AG10803 (cell line): ENCODE measurements at regions not wholly inside any gene's neighbourhood (a gene's known extent, or its start where the extent isn't known, plus 50 kb on each side); places are given as distances from the start of the nearest gene placed in this dataset.
"Not testable (repeated sequence)": the region's sequence is repeated elsewhere in the genome, so short reads cannot be mapped to it uniquely, and the experiment has no call there.

ENCODE experiments used
- DNase-seq: peaks from one replicate; pipeline ENCODE4 v3.0.0; 2010; ENCODE audit warnings: low read depth
- H3K4me3 ChIP-seq: 2 replicates; pipeline ENCODE4 v1.5.1; 2011; ENCODE audit warnings: mild to moderate bottlenecking, low read length, control low read depth
- TF ChIP-seq, protein P1 (sequence below): conservative IDR thresholded peaks from 2 replicates; pipeline ENCODE4 v1.5.1; 2011; ENCODE audit warnings: mild to moderate bottlenecking, low read length, control low read depth, inconsistent platforms

DNA sequence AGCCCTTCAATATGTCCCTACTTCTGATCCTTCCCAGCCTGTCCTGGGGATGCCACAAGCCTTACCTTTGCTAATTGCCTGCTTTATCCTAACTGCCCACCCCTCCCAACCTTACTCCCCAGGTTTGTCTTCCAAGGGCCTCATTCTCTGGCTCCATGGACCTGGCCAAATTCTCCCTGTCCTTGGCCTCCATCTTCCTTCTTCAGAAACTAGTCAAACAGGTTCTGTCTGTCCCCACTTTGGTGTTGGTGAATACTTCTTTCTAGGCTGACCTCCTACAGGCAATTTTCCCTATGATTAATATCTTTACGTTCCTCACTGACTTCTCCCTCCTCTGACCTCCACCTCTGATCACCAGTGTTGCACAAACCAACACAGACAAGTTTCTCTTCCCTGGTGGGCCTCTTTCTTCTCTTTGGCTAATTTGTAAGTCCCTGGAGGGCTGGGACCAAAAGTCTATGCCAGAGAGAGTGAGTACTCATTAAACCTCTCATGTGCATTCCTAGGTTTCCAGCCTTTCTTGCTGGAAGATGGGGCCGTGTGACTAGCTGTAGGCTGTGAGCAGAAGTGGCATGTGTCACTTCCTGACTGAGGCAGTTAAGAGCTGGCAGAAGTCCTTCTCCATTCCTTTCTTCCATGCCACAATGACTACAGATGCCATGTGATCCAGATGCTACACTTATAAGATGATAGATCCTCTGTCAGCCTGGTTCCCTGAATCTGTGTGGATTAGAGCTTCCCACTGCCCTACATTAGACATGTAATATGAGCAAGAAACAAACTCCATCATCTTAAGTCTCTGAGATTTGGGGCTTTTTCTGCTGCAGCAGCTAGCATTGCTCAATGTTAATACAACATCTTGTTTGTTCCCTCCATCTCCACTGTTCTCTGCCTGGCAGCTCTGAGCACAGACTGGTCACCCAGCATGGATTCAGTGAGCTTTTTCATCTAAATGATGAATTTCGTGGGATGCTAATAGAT lies 382.7 kb downstream of the RPS24 start:
- DNase-seq: peak; percentile 92
- TF ChIP-seq, protein P1, sequence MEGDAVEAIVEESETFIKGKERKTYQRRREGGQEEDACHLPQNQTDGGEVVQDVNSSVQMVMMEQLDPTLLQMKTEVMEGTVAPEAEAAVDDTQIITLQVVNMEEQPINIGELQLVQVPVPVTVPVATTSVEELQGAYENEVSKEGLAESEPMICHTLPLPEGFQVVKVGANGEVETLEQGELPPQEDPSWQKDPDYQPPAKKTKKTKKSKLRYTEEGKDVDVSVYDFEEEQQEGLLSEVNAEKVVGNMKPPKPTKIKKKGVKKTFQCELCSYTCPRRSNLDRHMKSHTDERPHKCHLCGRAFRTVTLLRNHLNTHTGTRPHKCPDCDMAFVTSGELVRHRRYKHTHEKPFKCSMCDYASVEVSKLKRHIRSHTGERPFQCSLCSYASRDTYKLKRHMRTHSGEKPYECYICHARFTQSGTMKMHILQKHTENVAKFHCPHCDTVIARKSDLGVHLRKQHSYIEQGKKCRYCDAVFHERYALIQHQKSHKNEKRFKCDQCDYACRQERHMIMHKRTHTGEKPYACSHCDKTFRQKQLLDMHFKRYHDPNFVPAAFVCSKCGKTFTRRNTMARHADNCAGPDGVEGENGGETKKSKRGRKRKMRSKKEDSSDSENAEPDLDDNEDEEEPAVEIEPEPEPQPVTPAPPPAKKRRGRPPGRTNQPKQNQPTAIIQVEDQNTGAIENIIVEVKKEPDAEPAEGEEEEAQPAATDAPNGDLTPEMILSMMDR: 0 out of 2 replicates have a peak, but pooled peaks have one; percentile 6
- no peak overlapping the region for H3K4me3 ChIP-seq

DNA sequence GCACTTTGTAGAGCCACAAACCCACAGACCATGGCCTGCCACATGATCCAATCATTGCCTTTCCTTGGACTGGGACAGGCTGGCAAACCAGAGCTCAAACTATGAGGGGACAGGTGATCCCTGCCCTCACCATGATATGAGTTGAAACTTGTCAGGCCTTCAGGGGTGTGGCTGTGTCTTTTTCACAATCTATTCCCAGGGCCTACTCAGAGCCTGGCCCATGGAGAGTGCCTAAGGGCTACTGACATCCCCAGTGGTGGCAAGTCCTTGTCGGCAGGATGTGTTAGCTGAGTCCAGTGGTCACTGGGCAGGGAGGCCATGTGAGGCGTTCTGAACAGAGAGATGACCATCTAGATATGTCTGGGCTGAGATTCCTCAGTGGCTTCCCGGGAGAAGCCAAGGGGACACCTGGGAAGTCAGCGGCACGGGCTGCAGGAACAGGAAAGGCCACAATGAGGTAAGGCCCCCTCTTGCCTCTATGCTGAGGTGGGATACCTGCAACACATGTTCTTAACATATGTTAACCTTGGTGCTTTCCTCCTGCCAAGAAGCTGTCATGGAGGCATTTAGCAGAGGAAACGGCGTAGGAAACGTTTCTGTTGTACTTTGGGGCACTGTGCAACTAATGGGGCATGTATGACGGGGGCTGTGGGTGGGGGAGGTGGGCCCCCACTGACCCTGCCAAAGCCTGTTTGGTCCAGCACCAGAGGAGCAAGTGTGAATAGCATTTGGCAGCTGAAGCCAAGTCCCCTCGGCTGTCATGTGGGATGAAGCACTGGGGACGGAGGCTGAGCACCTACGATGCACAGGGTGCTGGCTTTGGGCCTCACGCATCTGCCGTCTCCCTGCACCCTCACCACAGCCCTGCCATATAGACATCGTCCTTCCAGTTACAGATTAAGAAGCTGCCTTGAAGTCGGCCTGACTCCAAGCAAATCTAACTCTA lies 384.0 kb downstream of the RPS24 start:
- no peak for DNase-seq
- TF ChIP-seq, protein P1: no peak

DNA sequence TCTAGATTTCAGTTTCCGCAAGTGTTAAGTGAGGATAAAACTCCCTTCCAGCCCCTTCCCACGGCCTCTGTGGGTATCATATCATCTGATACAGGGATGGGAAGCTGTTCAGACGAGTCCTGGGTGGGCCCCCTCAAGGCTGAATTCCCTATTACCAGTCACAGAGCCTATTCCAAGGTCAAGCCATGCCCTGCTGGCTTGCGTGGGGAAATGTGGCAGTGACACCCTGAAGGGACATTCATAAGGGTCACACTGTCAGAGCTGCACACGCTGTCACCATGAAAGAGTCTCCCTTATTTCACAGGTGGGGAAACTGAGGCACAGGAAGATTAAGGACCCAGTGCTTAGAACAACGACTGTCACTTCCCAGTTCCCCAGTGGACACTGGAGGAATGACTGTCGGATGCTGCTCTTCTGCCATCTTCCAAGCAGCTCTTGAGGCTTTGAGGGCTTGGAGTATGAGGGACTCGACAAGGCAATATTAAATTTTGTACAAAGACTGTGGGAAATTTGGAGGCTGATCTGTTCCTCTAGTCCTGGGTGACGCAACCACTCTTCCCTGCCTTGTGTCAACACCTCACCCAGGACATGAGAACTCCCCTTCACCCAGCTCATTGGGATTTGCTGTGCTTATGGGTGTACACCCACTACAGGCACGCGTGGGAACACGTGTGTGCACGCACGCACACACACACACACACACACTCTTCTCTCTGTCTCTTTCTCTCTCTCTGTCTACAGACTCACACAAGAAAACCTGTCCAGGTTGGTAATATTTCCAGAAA lies 386.0 kb downstream of the RPS24 start:
- TF ChIP-seq, protein P1: no peak
- no peak overlapping the region for H3K4me3 ChIP-seq
- no peak for DNase-seq

More for the DNA sequence above, 384.0 kb downstream of the RPS24 start:
- H3K4me3 ChIP-seq: no peak overlapping the region

DNA sequence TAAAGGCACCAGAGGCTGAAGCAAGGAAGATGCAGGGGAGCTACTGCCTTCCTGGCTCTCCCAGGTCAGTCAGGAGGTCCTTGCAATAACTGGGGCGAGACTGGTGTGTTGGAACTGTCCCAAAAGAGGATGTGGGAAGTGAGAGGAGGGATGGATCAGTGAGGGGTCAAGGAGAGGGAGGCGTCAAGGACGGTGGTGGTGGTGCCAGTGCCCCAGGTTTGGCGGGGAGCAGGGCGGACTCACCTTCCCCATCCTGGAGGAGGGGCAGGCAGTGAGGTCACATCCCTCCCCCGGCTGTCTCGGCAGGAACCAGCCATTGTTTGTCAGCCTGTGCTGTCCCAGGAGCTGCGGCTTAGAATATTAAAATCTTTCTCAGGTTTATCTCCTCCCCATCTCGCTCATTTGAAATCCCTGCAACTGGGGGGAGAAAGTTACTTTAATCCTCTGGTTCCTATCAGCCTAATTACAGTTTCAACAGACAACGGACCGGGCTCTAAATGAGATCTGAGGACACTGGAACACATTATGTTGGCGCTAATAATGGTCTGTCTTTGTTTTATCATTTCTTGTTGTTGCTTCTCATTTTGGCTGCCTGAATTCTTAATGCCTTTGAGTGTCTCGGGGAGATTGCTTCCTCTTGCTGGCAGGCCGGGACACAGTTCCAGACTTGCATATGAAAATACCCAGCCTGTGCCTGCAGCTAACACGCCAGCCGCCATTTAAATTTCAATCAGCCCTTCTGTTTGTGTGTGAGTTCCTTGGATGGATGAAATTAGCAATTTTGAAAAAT lies 387.5 kb downstream of the RPS24 start:
- H3K4me3 ChIP-seq: no peak overlapping the region
- TF ChIP-seq, protein P1: no peak
- no peak for DNase-seq

DNA sequence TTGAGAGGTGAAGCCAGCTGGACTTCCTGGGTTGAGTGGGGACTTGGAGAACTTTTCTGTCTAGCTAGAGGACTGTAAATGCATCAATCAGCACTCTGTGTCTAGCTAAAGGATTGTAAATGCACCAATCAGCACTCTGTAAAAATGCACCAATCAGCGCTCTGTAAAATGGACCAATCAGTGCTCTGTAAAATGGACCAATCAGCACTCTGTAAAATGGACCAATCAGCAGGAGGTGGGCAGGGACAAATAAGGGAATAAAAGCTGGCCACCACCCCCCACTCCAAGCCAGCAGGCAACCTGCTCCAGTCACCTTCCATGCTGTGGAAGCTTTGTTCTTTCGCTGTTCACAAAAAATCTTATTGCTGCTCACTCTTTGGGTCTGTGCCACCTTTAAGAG lies 390.4 kb downstream of the RPS24 start:
- not testable (repeated sequence) for H3K4me3 ChIP-seq, DNase-seq

DNA sequence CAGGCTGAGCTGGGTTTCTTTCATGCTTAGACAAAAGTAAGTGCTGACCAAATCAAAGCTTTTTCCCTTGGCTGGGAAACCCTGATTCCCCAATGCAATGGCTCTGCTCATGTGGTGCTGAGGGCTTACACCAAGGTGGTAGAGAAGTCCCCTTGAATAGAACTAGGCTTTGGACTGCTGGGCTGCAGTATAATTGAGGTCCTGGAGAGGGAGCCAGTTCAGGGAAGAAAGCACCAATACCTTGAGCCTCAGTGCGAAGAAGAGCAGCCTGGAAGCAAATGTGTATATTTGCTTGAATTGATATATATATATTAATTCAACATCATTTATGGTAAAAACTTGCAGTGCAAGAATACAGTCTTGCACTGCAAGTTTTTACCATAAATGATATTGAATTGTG lies 391.1 kb downstream of the RPS24 start:
- TF ChIP-seq, protein P1: peak; percentile 14; the same call in 1 of the 2 replicates
- no peak for DNase-seq
- no peak overlapping the region for H3K4me3 ChIP-seq
